D721Med (cell line): ENCODE measurements at regions not wholly inside any gene's neighbourhood (a gene's known extent, or its start where the extent isn't known, plus 50 kb on each side); places are given as distances from the start of the nearest gene placed in this dataset.

ENCODE experiments used
- DNase-seq: peaks from one replicate; pipeline ENCODE4 v3.0.0; 2011; ENCODE audit warnings: low spot score; ENCODE audit not compliant: insufficient read length
- FAIRE-seq: peaks from 2 replicates; lab custom pipeline; 2011; peaks lifted over from hg19 to GRCh38; lab: Jason Lieb, UNC
- CTCF ChIP-seq: IDR thresholded peaks from 2 replicates; pipeline ENCODE4 v1.5.1; 2012; ENCODE audit warnings: mild to moderate bottlenecking, control low read depth; ENCODE audit not compliant: insufficient read depth; ENCODE audit errors: missing control alignments

DNA sequence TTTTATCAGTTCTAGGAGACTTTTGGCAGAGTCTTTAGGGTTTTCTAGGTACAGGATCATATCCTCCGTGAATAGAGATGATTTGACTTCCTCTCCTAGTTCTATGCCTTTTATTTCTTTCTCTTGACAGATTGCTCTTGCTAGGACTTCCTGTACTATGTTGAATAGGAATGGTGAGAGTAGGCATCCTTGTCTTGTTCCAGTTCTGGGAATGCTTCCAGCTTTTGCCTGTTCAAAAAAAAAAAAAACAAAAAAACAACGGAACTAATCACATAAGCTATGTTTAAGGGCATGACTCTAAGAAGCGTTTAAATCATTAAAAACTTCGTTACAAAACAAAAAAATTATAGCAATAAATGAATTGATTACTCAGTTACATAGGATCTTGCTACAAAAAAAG lies 145.7 kb downstream of the NUP35 start:
- no peak for TF ChIP-seq CTCF
- FAIRE-seq (no peak), DNase-seq (no peak)

DNA sequence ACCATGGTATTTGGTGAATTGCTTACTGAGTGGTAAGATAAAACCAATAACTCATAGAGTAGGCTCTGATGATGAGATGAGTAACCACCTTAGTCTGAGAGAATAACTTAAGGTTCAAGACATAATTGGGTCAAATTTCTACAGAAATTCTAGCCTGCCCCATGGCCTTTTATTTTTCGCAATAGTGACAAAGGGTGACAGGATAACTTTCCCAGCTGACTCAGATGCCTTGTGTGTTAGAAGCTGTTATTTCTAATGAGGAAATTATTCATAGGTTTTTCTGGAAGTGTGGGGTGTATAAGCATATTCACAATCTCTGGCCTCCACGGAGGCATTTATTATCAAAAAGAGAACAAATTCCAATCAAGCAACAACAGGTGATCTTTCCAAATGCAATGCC lies 159.0 kb downstream of the NUP35 start:
- DNase-seq, result no peak

GRCh38 chr2:183284606-183285005 lies 160.4 kb downstream of the NUP35 start:
- no peak for TF ChIP-seq CTCF

More for the DNA sequence above, 159.0 kb downstream of the NUP35 start:
- no peak for FAIRE-seq
- TF ChIP-seq CTCF, result no peak

DNA sequence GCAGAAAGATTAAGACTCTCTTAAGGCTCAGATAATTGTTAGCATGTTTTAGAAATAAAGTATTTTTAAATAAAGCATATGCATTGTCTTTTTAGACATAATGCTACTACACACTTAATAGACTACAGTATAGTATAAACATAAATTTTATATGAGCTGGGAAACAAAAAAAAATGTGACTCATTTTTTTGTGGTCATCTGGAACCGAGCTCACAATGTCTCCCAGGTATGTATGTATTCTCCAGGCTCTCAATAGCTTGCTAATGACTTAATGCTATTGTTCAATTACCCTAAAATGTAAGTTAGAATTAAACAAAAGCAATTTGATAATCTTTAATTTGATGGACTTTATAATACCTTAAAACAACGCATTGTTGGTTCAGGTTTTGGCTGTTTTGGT lies 167.2 kb downstream of the NUP35 start:
- TF ChIP-seq CTCF, result no peak
- DNase-seq, result no peak
- FAIRE-seq, result no peak

More at GRCh38 chr2:183284606-183285005, 160.4 kb downstream of the NUP35 start:
- FAIRE-seq (no peak), DNase-seq (no peak)

- FAIRE-seq, result no peak
- no peak for TF ChIP-seq CTCF
- DNase-seq, result no peak
These were observed 167.8 kb downstream of the NUP35 start for GRCh38 chr2:183292028-183292427.

- no peak for TF ChIP-seq CTCF
- DNase-seq, result no peak
- FAIRE-seq, result no peak
These were observed 215.1 kb downstream of the NUP35 start for GRCh38 chr2:183339311-183339710.

DNA sequence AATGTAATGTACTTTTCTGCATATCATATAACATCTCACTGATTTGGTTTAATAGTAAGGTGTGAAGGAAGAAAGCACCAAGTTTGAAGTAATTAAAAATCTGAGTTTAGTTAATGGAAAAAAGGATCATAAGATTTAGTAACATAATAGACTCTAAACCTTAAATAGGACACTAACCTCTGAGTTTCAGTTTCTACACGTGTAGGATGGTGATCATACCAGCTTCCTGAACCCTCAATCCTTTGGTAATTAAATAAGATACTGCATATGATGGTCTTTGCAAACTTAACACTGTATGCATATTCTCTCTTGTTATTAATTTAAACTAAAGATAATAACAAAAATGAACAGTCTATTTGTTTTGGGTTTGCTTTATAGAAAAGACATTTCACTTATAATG lies 216.8 kb downstream of the NUP35 start:
- no peak for FAIRE-seq
- TF ChIP-seq CTCF, result no peak

More for the DNA sequence above, 216.8 kb downstream of the NUP35 start:
- no peak for DNase-seq
